Transverse colon (tissue), 4 donors: ENCODE measurements at regions not wholly inside any gene's neighbourhood (a gene's known extent, or its start where the extent isn't known, plus 50 kb on each side); places are given as distances from the start of the nearest gene placed in this dataset.
"Not testable (repeated sequence)": the region's sequence is repeated elsewhere in the genome, so short reads cannot be mapped to it uniquely, and the experiment has no call there.

ENCODE experiments used
- DNase-seq: peaks from one replicate; pipeline ENCODE4 v3.0.0-alpha.2; 2019
- H3K27ac ChIP-seq, 4 donors: fragments of 200-600 bp; sonication (generic); 2 replicates each; pipeline ENCODE4 v1.5.1; 2016 to 2018; ENCODE audit warnings: inconsistent platforms in 4 of 4
- H3K27me3 ChIP-seq: fragments of 200-600 bp; sonication (generic); 2 replicates; pipeline ENCODE4 v1.5.1; 2017; ENCODE audit warnings: inconsistent platforms
- H3K36me3 ChIP-seq, 4 donors: fragments of 200-600 bp; sonication (generic); 2 replicates each; pipeline ENCODE4 v1.5.1; 2017 to 2019; ENCODE audit warnings: inconsistent platforms in 4 of 4
- H3K4me1 ChIP-seq, 4 donors: fragments of 200-600 bp; sonication (generic); 2 replicates each; pipeline ENCODE4 v1.5.1; 2017 to 2020; ENCODE audit warnings: inconsistent platforms in 4 of 4
- H3K4me3 ChIP-seq, 4 donors: fragments of 200-600 bp; sonication (generic); 1 replicate in 1 of 4; 2 replicates in 3 of 4; pipeline versions ENCODE4 v1.5.1 to v1.6.1; 2017 to 2019; ENCODE audit warnings: inconsistent platforms in 4 of 4
- H3K9me3 ChIP-seq, 2 donors: fragments of 200-600 bp; sonication (generic); 2 replicates each; pipeline ENCODE4 v1.5.1; 2017 to 2019; ENCODE audit warnings: inconsistent platforms in 2 of 2
- EP300 ChIP-seq: sonication (generic); formaldehyde crosslinking; IDR thresholded peaks from one replicate; pipeline ENCODE4 v1.6.1; 2017; ENCODE audit warnings: antibody characterized with exemption, low read depth
- POLR2A ChIP-seq: fragments of 450-650 bp; IDR thresholded peaks from one replicate; pipeline ENCODE4 v1.6.1; 2016; ENCODE audit warnings: antibody characterized with exemption, mild to moderate bottlenecking, moderate library complexity
- POLR2AphosphoS5 ChIP-seq, 3 donors: sonication (generic); formaldehyde crosslinking; IDR thresholded peaks; one replicate each; pipeline ENCODE4 v1.6.1; 2016; ENCODE audit warnings: antibody characterized with exemption in 3 of 3
- WGBS, 2 donors: methylation state at CpG; one replicate each; pipeline ENCODE4 v1.1.5; 2018; ENCODE audit warnings: low coverage in 1 of 2; 5-methylcytosine and 5-hydroxymethylcytosine counted together
- in situ Hi-C, 4 donors: fragments of 200-750 bp; cut with MboI; loops; one replicate each; pipeline versions ENCODE4 v1.15.0 to v1.15.1; 2017; ENCODE audit warnings: low sequenced_read_pairs in 3 of 4, low pct_ligation_motif_present in 1 of 4, low pct_unique_long_range_greater_than_20kb in 1 of 4
- intact Hi-C: fragments of 100-400 bp; cut with DNase I; formaldehyde crosslinking; loops from one replicate; pipeline ENCODE4 v1.15.1; 2023; ENCODE audit warnings: low total_unique reads
- TF ChIP-seq, protein P1 (sequence below), 5 experiments: fragments of 200-600 bp in 3 of 5; fragments of 450-650 bp in 2 of 5; sonication (generic) in 3 of 5; IDR thresholded peaks; 1 replicate in 2 of 5; 2 replicates in 3 of 5; pipeline ENCODE4 v1.5.1; 2016 to 2017; ENCODE audit warnings: antibody characterized with exemption in 5 of 5, inconsistent platforms in 3 of 5, mild to moderate bottlenecking in 2 of 5, moderate library complexity in 1 of 5

- TF ChIP-seq POLR2A (no peak), EP300 (no peak), POLR2AphosphoS5 (IDR thresholded peaks at IDR 0.05) (no peak)
- TF ChIP-seq, protein P1, sequence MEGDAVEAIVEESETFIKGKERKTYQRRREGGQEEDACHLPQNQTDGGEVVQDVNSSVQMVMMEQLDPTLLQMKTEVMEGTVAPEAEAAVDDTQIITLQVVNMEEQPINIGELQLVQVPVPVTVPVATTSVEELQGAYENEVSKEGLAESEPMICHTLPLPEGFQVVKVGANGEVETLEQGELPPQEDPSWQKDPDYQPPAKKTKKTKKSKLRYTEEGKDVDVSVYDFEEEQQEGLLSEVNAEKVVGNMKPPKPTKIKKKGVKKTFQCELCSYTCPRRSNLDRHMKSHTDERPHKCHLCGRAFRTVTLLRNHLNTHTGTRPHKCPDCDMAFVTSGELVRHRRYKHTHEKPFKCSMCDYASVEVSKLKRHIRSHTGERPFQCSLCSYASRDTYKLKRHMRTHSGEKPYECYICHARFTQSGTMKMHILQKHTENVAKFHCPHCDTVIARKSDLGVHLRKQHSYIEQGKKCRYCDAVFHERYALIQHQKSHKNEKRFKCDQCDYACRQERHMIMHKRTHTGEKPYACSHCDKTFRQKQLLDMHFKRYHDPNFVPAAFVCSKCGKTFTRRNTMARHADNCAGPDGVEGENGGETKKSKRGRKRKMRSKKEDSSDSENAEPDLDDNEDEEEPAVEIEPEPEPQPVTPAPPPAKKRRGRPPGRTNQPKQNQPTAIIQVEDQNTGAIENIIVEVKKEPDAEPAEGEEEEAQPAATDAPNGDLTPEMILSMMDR (IDR thresholded peaks at IDR 0.05) = no peak
- no peaks in the 10 kb centered on the region for H3K36me3 ChIP-seq
- WGBS, 2 donors = 89 to 98% methylated on average over 4 of the region's 4 CpGs
- in situ Hi-C loops (loop anchor here in 2 of 4 donors (10.0 to 25.0 kb wide), 2 partner anchors 122 to 130 kb away; no protein-coding TSS in a partner anchor), intact Hi-C loops (no loop called here)
- no peaks in the 10 kb centered on the region for H3K9me3 ChIP-seq
- no peak overlapping the region for H3K27ac ChIP-seq
- H3K27me3 ChIP-seq = no peaks in the 10 kb centered on the region
- DNase-seq = no peak
- no peak overlapping the region for H3K4me3 ChIP-seq
- no peaks in the 10 kb centered on the region for H3K4me1 ChIP-seq
These were observed 62.4 kb upstream of the BMAL1 start for GRCh38 chr11:13215149-13215548.

DNA sequence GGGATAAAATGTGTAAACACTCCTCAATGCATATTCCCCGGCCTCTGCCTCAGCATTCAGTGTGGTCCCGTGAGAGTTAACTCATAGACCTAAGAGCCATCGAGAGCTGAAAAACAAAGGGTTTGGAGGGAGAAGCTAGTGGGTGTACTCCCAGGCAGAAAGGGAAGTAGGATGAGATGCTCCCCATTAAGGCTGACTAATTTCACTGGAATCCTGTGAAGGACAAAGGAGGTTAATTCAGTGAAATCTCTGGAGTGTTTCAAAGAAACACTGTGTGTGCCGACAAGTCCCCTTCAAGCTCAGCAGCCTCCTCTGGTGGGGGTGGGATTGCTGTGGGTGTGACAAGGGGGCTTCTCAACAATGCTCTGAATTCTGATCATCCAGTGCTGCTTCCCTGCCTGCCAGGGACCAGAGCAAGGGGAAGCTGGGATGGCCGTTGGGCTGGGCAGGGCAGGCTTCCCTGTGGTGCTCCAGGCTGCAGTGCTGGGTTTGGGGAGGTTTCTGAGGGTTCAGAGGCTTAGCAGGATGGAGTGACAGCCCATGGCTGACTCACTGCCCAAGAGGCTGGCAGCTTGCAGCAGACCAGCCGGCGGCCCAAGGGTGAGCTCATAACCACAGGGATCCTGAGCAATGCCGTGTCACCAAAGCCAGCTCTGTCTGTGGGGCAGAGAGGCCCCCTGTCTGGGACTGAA, 61.4 kb upstream of the BMAL1 start:
- Histone ChIP-seq H3K4me1 (no peaks in the 10 kb centered on the region), H3K4me3 (no peak overlapping the region), H3K36me3 (no peaks in the 10 kb centered on the region), H3K9me3 (no peaks in the 10 kb centered on the region), H3K27ac (no peak overlapping the region), H3K27me3 (no peaks in the 10 kb centered on the region)
- 63 to 100% methylated on average over 3 to 7 of the region's 8 CpGs for WGBS, 2 donors
- TF ChIP-seq POLR2A (no peak), POLR2AphosphoS5 (IDR thresholded peaks at IDR 0.05) (no peak), EP300 (no peak)
- TF ChIP-seq, protein P1 (IDR thresholded peaks at IDR 0.05) = no peak
- no peak for DNase-seq
- intact Hi-C loops (no loop called here), in situ Hi-C loops (loop anchor here in 2 of 4 donors (10.0 to 25.0 kb wide), 2 partner anchors 121 to 129 kb away; no protein-coding TSS in a partner anchor)

DNA sequence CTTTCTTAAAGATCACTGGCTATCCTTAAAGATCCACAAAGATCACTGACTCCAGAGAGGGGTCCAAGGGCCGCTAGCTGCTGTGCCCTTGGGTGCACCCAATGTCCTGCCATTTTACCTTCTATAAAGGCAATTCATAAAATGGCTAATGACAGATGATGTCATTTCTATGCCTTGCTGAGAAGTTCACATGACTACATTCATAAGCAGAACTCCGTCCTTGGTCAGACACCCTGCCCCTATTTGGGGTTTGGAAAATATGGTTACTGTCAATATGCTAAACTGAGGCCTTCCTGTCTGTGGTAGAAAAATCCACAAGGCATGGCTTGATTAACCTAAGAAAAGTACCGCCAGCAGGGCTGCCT, 60.9 kb upstream of the BMAL1 start:
- TF ChIP-seq POLR2AphosphoS5 (IDR thresholded peaks at IDR 0.05) (no peak), EP300 (no peak), POLR2A (no peak)
- TF ChIP-seq, protein P1 (IDR thresholded peaks at IDR 0.05) = no peak
- no peak for DNase-seq
- no peaks in the 10 kb centered on the region for H3K27me3 ChIP-seq
- no peaks in the 10 kb centered on the region for H3K4me1 ChIP-seq
- intact Hi-C loops = no loop called here
- 80% methylated on average over 3 of the region's 3 CpGs; no CpG with 5 or more reads in 1 of the 2 donors for WGBS, 2 donors
- in situ Hi-C loops = loop anchor here in 2 of 4 donors (10.0 to 25.0 kb wide), 2 partner anchors 121 to 128 kb away; no protein-coding TSS in a partner anchor
- no peak overlapping the region for H3K4me3 ChIP-seq
- no peaks in the 10 kb centered on the region for H3K9me3 ChIP-seq
- H3K27ac ChIP-seq = no peak overlapping the region
- H3K36me3 ChIP-seq = no peaks in the 10 kb centered on the region

GRCh38 chr11:13218685-13219084, 58.9 kb upstream of the BMAL1 start:
- H3K4me3 ChIP-seq, H3K36me3 ChIP-seq, DNase-seq, H3K9me3 ChIP-seq, H3K4me1 ChIP-seq, H3K27ac ChIP-seq, intact Hi-C loops, H3K27me3 ChIP-seq: not testable (repeated sequence)
- in situ Hi-C loops = loop anchor here in 2 of 4 donors (10.0 to 25.0 kb wide), 2 partner anchors 119 to 126 kb away; no protein-coding TSS in a partner anchor
- WGBS, 2 donors = 86 to 94% methylated on average over 1 of the region's 1 CpG
